Peyer's patch (tissue), 4 donors: ENCODE measurements at regions not wholly inside any gene's neighbourhood (a gene's known extent, or its start where the extent isn't known, plus 50 kb on each side); places are given as distances from the start of the nearest gene placed in this dataset.

ENCODE experiments used
- CTCF ChIP-seq, 6 experiments: fragments of 450-650 bp in 4 of 6; fragments of 200-600 bp in 2 of 6; sonication (generic) in 1 of 6; IDR thresholded peaks; one replicate each; pipeline ENCODE4 v1.5.1; 2017 to 2019; ENCODE audit warnings: antibody characterized with exemption in 6 of 6, mild to moderate bottlenecking in 3 of 6, moderate library complexity in 1 of 6
- POLR2A ChIP-seq, 2 donors: fragments of 450-650 bp; IDR thresholded peaks; one replicate each; pipeline ENCODE4 v1.5.1; 2017; ENCODE audit warnings: antibody characterized with exemption in 2 of 2, mild to moderate bottlenecking in 2 of 2, moderate library complexity in 2 of 2

- TF ChIP-seq CTCF (IDR thresholded peaks at IDR 0.05) (no peak), POLR2A (IDR thresholded peaks at IDR 0.05) (no peak)
Observed at GRCh38 chr17:77838748-77839697, 119.5 kb upstream of the TNRC6C start.
